Activated naive CD8-positive, alpha-beta T cell treated with anti-CD3 and anti-CD28 coated beads, Interleukin-2, amount 10 ng/mL, durations not matched to agents 7 days and 5 days (primary cell): ENCODE measurements at regions not wholly inside any gene's neighbourhood (a gene's known extent, or its start where the extent isn't known, plus 50 kb on each side); places are given as distances from the start of the nearest gene placed in this dataset.

ENCODE experiments used
- ATAC-seq: fragments of 150-1000 bp; cut with Tn5 transposase; one replicate; pipeline ENCODE4 v1.10.0; 2021; ENCODE audit warnings: low read depth, moderate library complexity
- POLR2A ChIA-PET: fragments of 350-600 bp; sonication (Branson Sonifier 250); formaldehyde crosslinking; loops from one replicate; lab custom pipeline; 2021; ENCODE audit warnings: antibody characterized with exemption; lab: Charles Lee
- DNase-seq: peaks from one replicate; pipeline ENCODE4 v3.0.0; 2021
- H3K27ac Mint-ChIP-seq: one replicate; pipeline ENCODE4 v1.8.0; 2022; ENCODE audit warnings: mild to moderate bottlenecking, mixed read lengths
- H3K27me3 Mint-ChIP-seq: one replicate; pipeline ENCODE4 v1.8.0; 2022; ENCODE audit warnings: mild to moderate bottlenecking, moderate library complexity, mixed read lengths
- H3K36me3 Mint-ChIP-seq: one replicate; pipeline ENCODE4 v1.8.0; 2021; ENCODE audit warnings: mild to moderate bottlenecking, mixed read lengths
- H3K4me1 Mint-ChIP-seq: one replicate; pipeline ENCODE4 v1.8.0; 2021; ENCODE audit warnings: mixed read lengths
- H3K4me3 Mint-ChIP-seq: one replicate; pipeline ENCODE4 v1.8.0; 2022; ENCODE audit warnings: mild to moderate bottlenecking, moderate library complexity, mixed read lengths
- H3K9me3 Mint-ChIP-seq: one replicate; pipeline ENCODE4 v1.8.0; 2021; ENCODE audit warnings: mixed read lengths

DNA sequence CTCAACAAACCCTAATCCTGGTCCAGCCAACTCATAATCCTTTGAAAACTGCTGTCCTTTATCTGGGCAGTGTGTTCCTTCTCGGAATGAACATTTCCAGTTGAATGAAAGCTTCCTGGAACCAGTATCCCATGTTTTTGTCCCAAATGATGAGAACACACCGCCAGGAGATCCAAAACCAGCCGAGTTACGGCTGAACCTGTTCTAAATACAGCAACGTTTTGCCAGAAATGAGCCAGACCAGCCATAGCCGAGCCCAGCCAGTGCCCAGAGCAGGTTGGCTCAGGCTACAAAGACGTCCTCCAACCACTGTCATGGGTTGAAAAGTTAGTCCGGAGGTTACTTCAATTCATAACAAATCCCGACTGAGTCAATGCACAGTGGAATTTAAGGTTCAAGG is 67.6 kb upstream of the FOXF1 start:
- Mint-ChIP-seq H3K4me3 (no peak overlapping the region), H3K9me3 (no peaks in the 10 kb centered on the region), H3K4me1 (no peaks in the 10 kb centered on the region), H3K36me3 (no peaks in the 10 kb centered on the region), H3K27ac (no peak overlapping the region), H3K27me3 (peaks cover 8% of the 10 kb centered on the region)
- DNase-seq (no peak), ATAC-seq (no peak)
- POLR2A ChIA-PET, result no interaction called here

DNA sequence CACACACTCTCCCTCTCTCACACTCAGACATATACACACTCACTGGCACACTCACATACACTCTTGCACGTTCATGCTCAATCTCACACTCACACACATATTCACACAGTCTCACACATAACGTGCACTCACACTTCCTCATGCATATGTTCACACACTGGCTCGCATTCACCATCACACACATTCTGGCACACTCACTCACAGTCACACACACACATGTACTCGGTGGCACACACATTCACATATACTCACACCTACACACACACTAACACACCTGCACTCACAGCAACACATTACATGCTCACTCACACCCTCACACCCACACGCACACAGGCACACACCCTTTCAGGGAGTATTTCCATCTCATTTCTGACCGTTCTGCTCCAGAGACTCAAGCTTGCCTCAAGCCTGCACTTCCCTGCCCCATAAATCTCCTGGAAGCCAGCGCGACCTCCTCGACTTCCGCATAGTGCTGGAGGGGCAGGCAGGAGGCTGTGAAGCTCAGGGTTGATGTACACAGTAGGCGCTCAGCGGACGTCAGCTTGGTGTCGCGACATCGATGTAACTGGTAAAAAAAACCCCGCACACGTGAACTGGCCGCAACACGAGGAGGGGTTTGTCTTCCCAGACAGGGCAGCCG is 66.7 kb upstream of the FOXF1 start:
- Mint-ChIP-seq H3K9me3 (no peaks in the 10 kb centered on the region), H3K4me3 (no peak overlapping the region), H3K27me3 (peaks cover 8% of the 10 kb centered on the region), H3K4me1 (no peaks in the 10 kb centered on the region), H3K27ac (no peak overlapping the region), H3K36me3 (no peaks in the 10 kb centered on the region)
- DNase-seq, result no peak
- ATAC-seq, result no peak
- POLR2A ChIA-PET, result no interaction called here

DNA sequence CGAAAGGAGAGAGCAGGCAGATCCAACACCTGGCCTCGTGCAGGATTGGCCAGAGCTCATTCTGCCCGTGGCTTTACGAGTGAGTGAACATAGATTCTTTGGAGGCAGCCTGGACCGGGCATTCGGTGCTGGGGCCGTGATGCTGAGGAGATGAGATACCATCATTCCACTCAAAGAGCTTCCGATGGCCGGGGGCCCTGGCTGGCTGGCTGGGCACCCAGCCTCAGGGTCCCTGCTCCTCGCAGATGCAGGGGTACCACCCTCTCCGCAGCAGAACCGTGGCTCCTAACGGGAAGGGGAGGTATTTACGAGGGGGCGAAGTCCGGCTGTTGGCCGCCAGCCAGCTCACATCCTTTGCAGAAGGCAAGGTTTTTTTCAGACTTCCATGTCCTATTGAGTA is 66.1 kb upstream of the FOXF1 start:
- Mint-ChIP-seq H3K36me3 (no peaks in the 10 kb centered on the region), H3K27ac (no peak overlapping the region), H3K9me3 (no peaks in the 10 kb centered on the region), H3K27me3 (peaks cover 8% of the 10 kb centered on the region), H3K4me3 (no peak overlapping the region), H3K4me1 (no peaks in the 10 kb centered on the region)
- DNase-seq (no peak), ATAC-seq (no peak)
- POLR2A ChIA-PET, result no interaction called here

DNA sequence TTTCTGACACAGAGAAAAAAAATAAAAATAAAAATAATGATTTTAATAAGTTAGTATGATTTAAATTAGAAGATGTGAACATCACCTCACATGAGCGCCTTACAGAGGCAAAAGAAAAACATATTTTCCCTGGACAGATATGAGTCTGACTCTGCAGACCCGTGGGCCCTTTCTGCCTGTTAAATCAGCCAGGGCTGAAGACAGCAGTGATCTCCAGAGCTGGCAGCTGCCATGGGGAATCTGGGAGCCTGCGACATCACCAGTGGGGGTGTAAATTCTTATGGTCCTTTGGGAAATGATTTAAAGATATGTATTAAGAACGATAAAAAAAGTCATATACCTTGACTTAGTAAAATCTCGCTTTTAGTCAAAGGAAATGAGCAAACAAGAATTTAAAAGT is 65.7 kb upstream of the FOXF1 start:
- H3K36me3 Mint-ChIP-seq, result no peaks in the 10 kb centered on the region
- no peak overlapping the region for H3K4me3 Mint-ChIP-seq
- DNase-seq (no peak), ATAC-seq (no peak)
- H3K27ac Mint-ChIP-seq, result no peak overlapping the region
- H3K27me3 Mint-ChIP-seq, result peaks cover 10% of the 10 kb centered on the region
- POLR2A ChIA-PET, result no interaction called here
- H3K9me3 Mint-ChIP-seq, result no peaks in the 10 kb centered on the region
- H3K4me1 Mint-ChIP-seq, result no peaks in the 10 kb centered on the region

DNA sequence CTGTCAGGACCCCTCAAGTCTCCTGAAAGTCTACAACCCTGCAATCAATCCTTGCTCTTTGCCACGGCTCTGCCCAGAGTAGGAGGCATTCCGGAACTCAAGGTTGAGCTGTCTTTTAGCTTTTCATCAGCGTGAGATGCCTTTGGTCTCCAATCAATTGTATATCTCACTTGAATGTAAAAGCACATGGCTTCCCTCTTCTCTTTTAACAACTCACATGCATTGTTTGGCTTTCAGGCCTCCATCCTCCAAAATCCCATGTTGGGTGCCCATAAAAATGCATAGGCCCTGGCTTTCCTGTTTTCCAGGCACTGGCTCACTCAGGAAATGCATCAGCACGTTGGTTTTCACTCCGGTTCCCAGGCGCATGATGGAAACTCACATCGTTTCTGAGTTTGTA is 64.0 kb upstream of the FOXF1 start:
- POLR2A ChIA-PET, result no interaction called here
- Mint-ChIP-seq H3K4me1 (no peaks in the 10 kb centered on the region), H3K27ac (no peak overlapping the region), H3K27me3 (peaks cover 13% of the 10 kb centered on the region), H3K36me3 (no peaks in the 10 kb centered on the region), H3K4me3 (no peak overlapping the region), H3K9me3 (no peaks in the 10 kb centered on the region)
- DNase-seq (no peak), ATAC-seq (no peak)

DNA sequence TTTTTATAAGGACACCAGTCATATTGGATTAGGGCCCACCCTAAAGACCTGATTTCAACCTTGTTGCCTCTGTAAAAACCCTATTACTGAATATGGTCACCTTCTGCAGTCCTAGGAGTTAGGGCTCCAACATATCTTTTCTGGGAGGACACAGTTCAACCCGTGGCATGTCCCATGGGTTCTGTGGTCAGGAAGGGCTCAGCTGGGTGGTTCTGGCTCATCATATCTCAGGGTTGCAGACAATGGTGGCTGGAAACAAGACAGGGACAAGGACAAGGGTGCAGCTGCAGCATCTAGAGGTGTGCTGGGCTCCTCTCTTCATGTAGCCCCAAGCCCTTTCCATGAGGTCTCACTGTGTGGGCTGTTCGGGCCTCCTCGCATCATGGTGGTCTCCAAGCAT is 63.1 kb upstream of the FOXF1 start:
- Mint-ChIP-seq H3K9me3 (no peaks in the 10 kb centered on the region), H3K27me3 (peaks cover 13% of the 10 kb centered on the region), H3K27ac (no peak overlapping the region), H3K36me3 (no peaks in the 10 kb centered on the region), H3K4me3 (no peak overlapping the region), H3K4me1 (no peaks in the 10 kb centered on the region)
- ATAC-seq (no peak), DNase-seq (no peak)
- POLR2A ChIA-PET, result no interaction called here

DNA sequence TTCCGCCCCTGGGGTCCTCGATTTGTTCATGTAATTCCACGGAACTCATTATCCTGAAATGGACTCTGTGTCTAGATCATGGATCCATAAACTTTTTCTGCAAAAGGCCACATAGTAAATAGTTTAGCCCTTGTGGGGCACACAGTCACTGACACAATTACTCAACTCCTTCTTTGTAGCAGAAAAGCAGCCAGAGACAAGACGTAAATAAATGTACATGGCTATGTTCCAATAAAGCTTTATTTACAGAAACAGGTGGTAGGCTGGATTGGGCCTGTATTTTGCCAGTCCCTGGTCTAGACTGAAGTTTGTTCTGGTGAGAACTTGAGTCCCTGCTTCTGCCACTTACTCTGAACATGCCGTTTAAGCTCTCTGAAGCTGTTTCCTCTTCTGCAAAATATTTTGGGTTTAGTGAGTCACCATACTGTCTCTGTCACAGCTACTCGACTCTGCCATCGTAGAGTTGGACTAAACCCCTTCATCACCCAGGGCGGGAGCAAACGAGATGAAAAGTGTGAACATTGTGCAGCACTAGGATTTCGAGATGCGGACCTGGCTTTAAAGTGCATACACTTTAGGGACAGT is 61.9 kb upstream of the FOXF1 start:
- POLR2A ChIA-PET, result no interaction called here
- H3K4me1 Mint-ChIP-seq, result no peaks in the 10 kb centered on the region
- DNase-seq (no peak), ATAC-seq (no peak)
- H3K27me3 Mint-ChIP-seq, result peaks cover 13% of the 10 kb centered on the region
- H3K4me3 Mint-ChIP-seq, result no peak overlapping the region
- H3K9me3 Mint-ChIP-seq, result no peaks in the 10 kb centered on the region
- H3K27ac Mint-ChIP-seq, result no peak overlapping the region
- H3K36me3 Mint-ChIP-seq, result no peaks in the 10 kb centered on the region

DNA sequence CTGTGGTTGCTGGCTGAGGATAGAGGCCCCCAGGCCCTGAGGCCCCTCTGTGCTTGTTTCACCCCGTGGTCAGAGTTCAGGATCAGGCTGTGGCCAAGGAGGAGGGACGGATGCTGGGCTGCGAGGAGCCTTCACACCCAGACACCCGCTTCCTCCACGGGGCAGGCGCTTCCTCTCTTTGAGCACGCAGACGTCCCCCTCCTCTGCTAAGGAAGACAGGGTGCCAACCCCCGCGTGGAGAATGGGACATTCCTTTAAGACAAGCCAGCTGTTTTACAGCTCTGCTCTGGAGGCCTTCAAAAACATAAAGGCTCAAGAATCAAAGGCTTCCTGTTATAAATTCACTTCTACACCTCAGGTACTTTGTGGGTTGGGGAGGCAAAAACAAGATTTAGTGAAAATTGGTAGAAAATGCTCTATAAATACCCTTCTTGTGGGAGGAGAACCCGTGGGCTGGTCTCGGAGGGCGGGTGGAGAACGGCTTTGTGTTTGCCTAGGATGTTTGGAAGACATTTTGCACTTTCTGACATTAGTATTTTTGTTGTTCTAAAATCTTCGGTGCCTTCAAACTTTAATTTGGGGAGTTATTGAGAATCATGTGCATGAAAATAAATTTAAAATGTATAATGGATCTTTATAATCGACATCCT is 60.8 kb upstream of the FOXF1 start:
- H3K27me3 Mint-ChIP-seq, result peaks cover 5% of the 10 kb centered on the region
- no peaks in the 10 kb centered on the region for H3K36me3 Mint-ChIP-seq
- H3K27ac Mint-ChIP-seq, result no peak overlapping the region
- DNase-seq (no peak), ATAC-seq (no peak)
- POLR2A ChIA-PET, result no interaction called here
- H3K4me3 Mint-ChIP-seq, result no peak overlapping the region
- H3K9me3 Mint-ChIP-seq, result no peaks in the 10 kb centered on the region
- no peaks in the 10 kb centered on the region for H3K4me1 Mint-ChIP-seq

DNA sequence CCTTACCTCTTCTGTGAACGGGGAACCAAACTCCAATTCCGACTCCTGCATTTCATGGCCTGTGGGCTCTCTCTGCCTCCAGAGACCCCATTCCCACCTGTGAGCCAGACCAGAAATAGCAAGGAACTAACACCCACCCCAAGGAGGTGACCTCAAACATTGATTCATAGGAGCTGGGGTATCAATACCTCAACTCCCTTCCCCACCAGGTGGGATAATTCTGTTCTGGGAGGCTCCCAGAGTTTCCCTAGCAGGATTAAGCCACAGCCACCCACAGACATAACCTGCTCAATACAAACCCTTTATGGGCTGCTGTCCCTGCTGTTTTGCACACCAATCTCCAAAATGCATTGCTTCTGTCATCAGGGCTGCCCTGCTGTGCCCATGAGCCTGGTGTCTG is 59.6 kb upstream of the FOXF1 start:
- H3K27ac Mint-ChIP-seq, result no peak overlapping the region
- DNase-seq (no peak), ATAC-seq (no peak)
- peaks cover 5% of the 10 kb centered on the region for H3K27me3 Mint-ChIP-seq
- H3K4me3 Mint-ChIP-seq, result no peak overlapping the region
- no peaks in the 10 kb centered on the region for H3K36me3 Mint-ChIP-seq
- POLR2A ChIA-PET, result no interaction called here
- H3K4me1 Mint-ChIP-seq, result no peaks in the 10 kb centered on the region
- no peaks in the 10 kb centered on the region for H3K9me3 Mint-ChIP-seq

DNA sequence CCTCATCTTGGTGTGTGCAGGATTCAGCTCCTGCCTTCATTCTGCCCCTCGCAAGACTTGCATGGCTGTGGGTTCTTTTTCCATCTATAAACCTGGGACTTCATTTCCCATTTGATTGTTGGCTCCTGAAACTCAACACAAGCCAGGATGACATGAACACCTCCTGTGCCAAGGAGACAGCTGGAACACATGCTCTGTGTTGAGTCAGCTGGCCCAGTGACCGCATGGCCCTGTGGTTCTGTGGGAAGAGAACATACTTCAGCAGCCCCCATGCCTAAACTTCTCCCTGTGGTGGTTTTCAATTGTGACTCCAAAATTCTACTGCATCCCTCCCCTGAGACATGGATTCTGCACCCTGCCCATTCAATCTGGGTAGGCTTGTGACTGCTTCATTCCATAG is 57.9 kb upstream of the FOXF1 start:
- DNase-seq (no peak), ATAC-seq (no peak)
- H3K4me3 Mint-ChIP-seq, result no peak overlapping the region
- POLR2A ChIA-PET, result no interaction called here
- H3K4me1 Mint-ChIP-seq, result no peaks in the 10 kb centered on the region
- peaks cover 11% of the 10 kb centered on the region for H3K27me3 Mint-ChIP-seq
- H3K9me3 Mint-ChIP-seq, result no peaks in the 10 kb centered on the region
- no peak overlapping the region for H3K27ac Mint-ChIP-seq
- no peaks in the 10 kb centered on the region for H3K36me3 Mint-ChIP-seq

DNA sequence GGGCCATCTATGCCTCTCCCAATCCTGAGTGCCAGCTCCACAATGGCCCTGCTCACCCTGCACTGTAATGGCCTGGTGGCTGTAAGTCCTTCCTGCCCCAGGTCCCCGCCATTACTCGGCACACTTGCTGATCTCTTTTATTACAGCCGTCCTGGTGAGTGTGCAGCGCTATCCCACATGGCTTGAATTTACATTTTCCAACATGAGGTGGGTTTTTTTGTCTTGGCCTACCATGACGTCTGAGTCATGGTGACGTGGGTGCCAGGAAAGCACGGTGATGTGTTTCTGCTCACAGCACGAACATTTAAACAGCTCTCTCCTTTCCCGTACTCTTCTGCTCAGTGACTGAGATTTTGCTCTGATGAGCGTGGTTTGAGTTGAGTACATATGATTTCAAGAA is 55.2 kb upstream of the FOXF1 start:
- Mint-ChIP-seq H3K4me1 (no peaks in the 10 kb centered on the region), H3K4me3 (no peak overlapping the region), H3K27me3 (peaks cover 8% of the 10 kb centered on the region), H3K27ac (no peak overlapping the region), H3K9me3 (no peaks in the 10 kb centered on the region), H3K36me3 (no peaks in the 10 kb centered on the region)
- POLR2A ChIA-PET, result no interaction called here
- ATAC-seq (no peak), DNase-seq (no peak)

DNA sequence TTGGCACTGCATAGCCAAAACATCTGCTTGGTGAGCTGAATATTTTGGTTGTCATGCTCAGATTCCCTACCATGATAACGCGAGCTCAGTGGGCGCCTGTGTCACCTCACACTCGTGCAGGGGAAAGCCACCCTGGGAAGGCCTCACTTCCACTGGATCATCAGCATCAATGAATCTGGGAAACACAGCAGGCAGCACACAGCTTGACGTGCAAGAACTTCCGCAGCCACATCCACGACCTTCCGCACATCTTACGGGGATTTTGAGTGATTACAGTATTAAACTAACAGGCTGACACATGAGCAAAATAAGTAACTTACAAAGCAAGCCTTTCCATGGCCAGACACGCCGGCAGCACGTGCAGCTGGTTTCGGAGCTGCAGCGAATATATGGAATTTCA is 54.7 kb upstream of the FOXF1 start:
- DNase-seq (no peak), ATAC-seq (no peak)
- no peak overlapping the region for H3K4me3 Mint-ChIP-seq
- H3K4me1 Mint-ChIP-seq, result no peaks in the 10 kb centered on the region
- no peaks in the 10 kb centered on the region for H3K9me3 Mint-ChIP-seq
- H3K36me3 Mint-ChIP-seq, result no peaks in the 10 kb centered on the region
- peaks cover 8% of the 10 kb centered on the region for H3K27me3 Mint-ChIP-seq
- no peak overlapping the region for H3K27ac Mint-ChIP-seq
- POLR2A ChIA-PET, result no interaction called here

DNA sequence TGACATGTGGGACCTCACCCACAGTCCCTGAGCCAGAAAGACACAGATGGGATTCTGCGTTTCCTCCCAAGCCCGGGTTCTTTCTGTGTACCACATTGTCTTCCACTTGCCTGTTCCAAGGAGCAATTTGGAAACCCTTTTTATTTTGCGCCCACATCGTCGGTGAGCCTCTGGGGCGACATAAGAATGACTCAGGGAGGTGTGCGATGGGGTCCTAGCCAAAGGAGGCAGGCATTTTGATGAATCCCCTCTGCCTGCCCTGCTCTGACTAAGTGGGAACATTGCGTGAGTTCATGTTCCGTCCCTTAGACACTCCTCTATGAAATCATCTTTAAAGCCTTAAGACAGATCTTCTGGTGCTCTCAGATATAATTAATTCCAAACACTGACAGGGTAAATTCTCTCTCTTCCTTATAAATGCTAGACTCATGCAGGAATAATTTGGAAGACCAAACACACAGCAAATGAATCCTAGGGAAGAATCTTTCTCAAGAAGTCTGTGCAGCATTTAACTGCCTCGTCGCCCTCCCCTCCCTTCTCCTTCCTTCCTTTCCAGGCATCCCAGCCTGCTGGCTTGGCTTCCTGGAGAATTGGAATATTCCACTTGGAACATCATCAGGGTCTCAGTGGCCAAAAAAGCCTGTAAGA is 52.7 kb upstream of the FOXF1 start:
- H3K4me3 Mint-ChIP-seq, result no peak overlapping the region
- no peak overlapping the region for H3K27ac Mint-ChIP-seq
- H3K4me1 Mint-ChIP-seq, result no peaks in the 10 kb centered on the region
- ATAC-seq, result no peak
- H3K9me3 Mint-ChIP-seq, result no peaks in the 10 kb centered on the region
- no peaks in the 10 kb centered on the region for H3K36me3 Mint-ChIP-seq
- no peak for DNase-seq
- H3K27me3 Mint-ChIP-seq, result peaks cover 8% of the 10 kb centered on the region
- POLR2A ChIA-PET, result no interaction called here

DNA sequence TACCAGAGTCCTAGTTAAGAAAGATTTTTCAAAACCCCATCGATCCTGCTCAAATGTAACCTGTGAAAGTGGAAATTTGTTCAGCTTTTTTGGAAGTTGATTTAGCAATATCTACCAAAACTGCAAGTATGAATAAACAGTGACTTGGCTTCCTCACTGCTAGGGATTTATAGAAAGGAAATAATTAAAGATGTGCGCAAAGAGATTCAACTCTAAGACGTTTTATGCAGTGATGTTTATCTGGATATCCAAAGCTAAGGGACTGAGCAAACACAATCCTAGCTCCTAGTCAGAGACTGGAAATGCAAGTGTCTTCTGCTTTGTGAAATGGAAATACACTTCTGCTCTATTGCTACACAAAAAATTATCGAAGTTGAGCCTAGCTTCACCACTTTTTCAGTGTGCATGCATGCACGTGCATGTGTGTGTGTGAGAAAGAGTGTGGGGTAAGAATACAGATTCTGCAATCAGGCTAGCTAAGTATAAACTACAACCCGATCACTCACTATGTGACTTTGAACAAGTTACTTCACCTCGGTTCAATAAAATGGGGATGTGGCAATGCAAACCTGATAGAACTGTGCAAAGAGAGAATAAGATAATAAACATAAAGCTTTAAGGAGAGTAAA is 52.1 kb upstream of the FOXF1 start:
- no peak overlapping the region for H3K4me3 Mint-ChIP-seq
- ATAC-seq (no peak), DNase-seq (no peak)
- H3K27me3 Mint-ChIP-seq, result peaks cover 8% of the 10 kb centered on the region
- H3K27ac Mint-ChIP-seq, result no peak overlapping the region
- no peaks in the 10 kb centered on the region for H3K9me3 Mint-ChIP-seq
- H3K4me1 Mint-ChIP-seq, result no peaks in the 10 kb centered on the region
- POLR2A ChIA-PET, result no interaction called here
- no peaks in the 10 kb centered on the region for H3K36me3 Mint-ChIP-seq
